ENCODE measurements at regions not wholly inside any gene's neighbourhood (a gene's known extent, or its start where the extent isn't known, plus 50 kb on each side); places are given as distances from the start of the nearest gene placed in this dataset.

DNA sequence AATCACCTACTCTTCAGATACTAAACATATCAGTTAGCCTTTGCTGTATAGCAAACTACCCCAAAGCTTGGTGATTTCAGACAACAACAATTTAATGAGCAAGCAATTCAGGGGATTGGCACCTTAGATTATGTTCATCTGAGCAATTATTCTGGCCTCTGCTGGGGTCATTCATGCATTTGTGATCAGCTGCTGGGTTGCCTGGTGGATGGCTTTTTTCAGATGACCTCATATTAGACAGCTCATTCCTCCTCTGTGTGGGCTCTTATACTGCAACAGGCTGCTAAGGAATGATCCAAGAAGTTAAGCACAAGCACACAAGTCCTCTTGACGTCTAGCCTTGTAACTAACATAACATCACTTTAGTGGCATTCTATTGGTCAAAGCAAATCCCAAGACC lies 153.0 kb upstream of the PPP1R2C start:
- TF ChIP-seq SPI1 (IDR thresholded peaks at IDR 0.05; ENCODE audit: low read depth, low read length) (no peak), POLR2A (IDR thresholded peaks at IDR 0.05; ENCODE audit: low read depth, low read length) (no peak), TAF1 (IDR thresholded peaks at IDR 0.05; ENCODE audit: low read depth, low read length) (no peak), POLR2AphosphoS5 (IDR thresholded peaks at IDR 0.05; ENCODE audit: low read depth, low read length) (no peak), POU2F2 (IDR thresholded peaks at IDR 0.05; ENCODE audit: low read depth, low read length) (no peak), PAX5 (IDR thresholded peaks at IDR 0.05; ENCODE audit: insufficient read depth, low read length, severe bottlenecking) (no peak)
